Fibroblast of lung (primary cell): ENCODE measurements at regions not wholly inside any gene's neighbourhood (a gene's known extent, or its start where the extent isn't known, plus 50 kb on each side); places are given as distances from the start of the nearest gene placed in this dataset.

Experiments
- EZH2 ChIP-seq: IDR thresholded peaks from 2 replicates; pipeline ENCODE4 v1.5.1; 2012; ENCODE audit warnings: low read length, control low read depth, mild to moderate bottlenecking; ENCODE audit errors: missing control alignments
- TF ChIP-seq, protein P1 (sequence below), 2 donors: IDR thresholded peaks in 1 of 2; conservative IDR thresholded peaks in 1 of 2; 1 replicate in 1 of 2; 2 replicates in 1 of 2; pipeline ENCODE4 v1.5.1; 2011 to 2012; ENCODE audit warnings: low read length in 2 of 2, control low read depth in 1 of 2, inconsistent platforms in 1 of 2, low read depth in 1 of 2, mild to moderate bottlenecking in 1 of 2

DNA sequence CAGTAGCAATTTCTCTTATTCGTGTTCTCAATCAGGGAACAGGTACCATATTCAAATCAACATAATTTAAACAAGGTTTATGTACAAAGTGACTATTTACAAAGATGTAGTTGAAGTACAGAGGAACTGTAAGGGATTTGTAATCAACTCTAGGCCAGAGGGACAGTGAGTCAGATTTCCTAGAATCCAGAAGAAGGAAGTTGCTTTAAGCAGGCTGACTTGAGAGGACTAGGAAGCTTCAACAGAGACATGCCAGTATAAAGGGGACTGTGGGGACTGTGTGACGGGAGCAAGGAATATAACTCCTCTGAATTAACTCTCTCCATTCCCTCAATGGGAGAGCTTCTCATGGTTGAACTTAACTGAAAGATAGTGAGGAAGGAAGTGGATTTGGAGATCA, 427.4 kb upstream of the JAG1 start:
- TF ChIP-seq, protein P1, sequence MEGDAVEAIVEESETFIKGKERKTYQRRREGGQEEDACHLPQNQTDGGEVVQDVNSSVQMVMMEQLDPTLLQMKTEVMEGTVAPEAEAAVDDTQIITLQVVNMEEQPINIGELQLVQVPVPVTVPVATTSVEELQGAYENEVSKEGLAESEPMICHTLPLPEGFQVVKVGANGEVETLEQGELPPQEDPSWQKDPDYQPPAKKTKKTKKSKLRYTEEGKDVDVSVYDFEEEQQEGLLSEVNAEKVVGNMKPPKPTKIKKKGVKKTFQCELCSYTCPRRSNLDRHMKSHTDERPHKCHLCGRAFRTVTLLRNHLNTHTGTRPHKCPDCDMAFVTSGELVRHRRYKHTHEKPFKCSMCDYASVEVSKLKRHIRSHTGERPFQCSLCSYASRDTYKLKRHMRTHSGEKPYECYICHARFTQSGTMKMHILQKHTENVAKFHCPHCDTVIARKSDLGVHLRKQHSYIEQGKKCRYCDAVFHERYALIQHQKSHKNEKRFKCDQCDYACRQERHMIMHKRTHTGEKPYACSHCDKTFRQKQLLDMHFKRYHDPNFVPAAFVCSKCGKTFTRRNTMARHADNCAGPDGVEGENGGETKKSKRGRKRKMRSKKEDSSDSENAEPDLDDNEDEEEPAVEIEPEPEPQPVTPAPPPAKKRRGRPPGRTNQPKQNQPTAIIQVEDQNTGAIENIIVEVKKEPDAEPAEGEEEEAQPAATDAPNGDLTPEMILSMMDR (conservative IDR thresholded peaks at IDR 0.05 in 1 of 2, IDR thresholded peaks at IDR 0.05 in 1 of 2; ENCODE audit: low read depth in 1 of 2, low read length in 2 of 2): no peak
- TF ChIP-seq EZH2: no peak
